ENCODE measurements at regions not wholly inside any gene's neighbourhood (a gene's known extent, or its start where the extent isn't known, plus 50 kb on each side); places are given as distances from the start of the nearest gene placed in this dataset.

- no peak for DNase-seq (ENCODE audit: low read depth)
Measured at GRCh38 chr4:176843710-176844109, 51.0 kb upstream of the VEGFC start.

DNA sequence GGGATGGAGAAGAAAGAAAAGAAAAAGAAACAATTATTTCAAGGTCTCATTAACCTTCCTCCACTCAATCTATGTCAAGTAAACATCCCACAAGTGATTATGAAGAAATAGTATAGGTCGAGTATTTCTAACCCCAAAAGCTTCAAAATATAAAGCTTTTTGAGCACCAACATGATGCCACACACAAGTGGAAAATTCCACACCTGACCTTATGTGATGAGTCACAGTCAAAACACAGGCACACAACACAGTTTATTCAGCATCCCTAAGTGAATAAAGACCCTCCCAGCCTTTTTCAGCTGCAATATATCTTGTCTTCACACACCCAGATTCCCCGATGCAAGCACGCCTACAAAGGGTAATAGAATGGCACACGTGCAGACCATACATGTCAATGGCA lies 51.7 kb upstream of the VEGFC start:
- DNase-seq (ENCODE audit: low read depth) = no peak

- DNase-seq (ENCODE audit: low read depth) = no peak
Measured at GRCh38 chr4:176845636-176846035, 52.9 kb upstream of the VEGFC start.

DNA sequence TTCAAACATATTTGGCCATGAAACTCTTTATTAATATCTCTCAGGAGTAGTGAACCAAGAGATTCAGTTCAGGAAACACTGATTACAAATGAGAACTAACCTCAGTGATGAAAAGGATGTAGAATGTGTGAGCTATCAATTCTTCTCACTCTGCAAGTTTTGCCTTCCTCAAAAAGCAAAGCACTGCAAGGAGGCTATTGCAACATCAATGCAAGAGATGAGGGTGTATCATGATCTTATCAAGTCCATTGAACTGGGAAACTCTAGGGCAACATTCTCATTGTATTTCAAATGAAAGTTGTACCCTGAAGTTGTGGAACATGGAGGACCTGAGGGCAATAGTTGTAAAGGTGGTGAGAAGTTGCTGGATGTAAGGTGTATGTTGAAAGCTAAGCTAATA lies 56.4 kb upstream of the VEGFC start:
- DNase-seq (ENCODE audit: low read depth) = no peak

GRCh38 chr4:176850436-176850835 lies 57.7 kb upstream of the VEGFC start:
- no peak for DNase-seq (ENCODE audit: low read depth)

- DNase-seq (ENCODE audit: low read depth) = no peak
Measured at GRCh38 chr4:176856421-176856820, 63.7 kb upstream of the VEGFC start.

- no peak for DNase-seq (ENCODE audit: low read depth)
Measured at GRCh38 chr4:176858839-176859238, 66.1 kb upstream of the VEGFC start.

- DNase-seq (ENCODE audit: low read depth) = no peak
Measured at GRCh38 chr4:176864238-176864637, 71.5 kb upstream of the VEGFC start.

- no peak for DNase-seq (ENCODE audit: low read depth)
Measured at GRCh38 chr4:176868676-176869075, 76.0 kb upstream of the VEGFC start.

- no peak for DNase-seq (ENCODE audit: low read depth)
Measured at GRCh38 chr4:176872461-176872860, 79.7 kb upstream of the VEGFC start.

DNA sequence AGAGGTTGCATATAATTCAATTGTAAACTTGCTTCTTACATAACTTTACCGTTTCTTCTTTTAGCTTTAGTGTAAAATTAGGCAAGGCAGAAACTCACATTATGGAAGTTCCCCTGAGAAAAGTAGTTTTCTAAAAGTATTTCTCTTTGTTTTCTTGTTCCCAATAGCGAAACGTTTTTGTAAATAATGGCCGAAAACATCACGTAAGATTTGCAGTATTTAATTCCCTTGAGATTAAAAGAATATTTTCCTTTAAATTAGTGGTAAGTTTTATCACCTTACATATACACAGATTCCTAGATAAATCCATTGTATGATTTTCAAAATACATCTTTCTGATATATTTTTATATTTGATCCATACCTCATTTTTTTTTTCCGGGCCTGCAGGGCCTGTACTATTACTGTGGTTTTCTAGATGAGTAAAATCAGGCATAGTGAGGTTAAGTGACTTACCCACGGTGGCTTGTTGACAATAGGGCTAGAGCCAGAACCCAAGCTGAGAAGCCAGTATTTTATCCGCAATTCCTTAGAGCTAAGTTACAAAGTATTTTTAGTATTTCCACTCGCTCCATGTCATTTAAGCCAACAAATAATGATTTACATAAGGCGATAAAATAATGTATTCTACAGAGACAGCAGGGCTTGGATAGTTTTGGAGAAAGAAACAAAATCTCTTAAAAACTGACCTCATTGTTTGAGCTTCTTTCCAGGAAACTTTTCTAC lies 82.2 kb upstream of the VEGFC start:
- DNase-seq (ENCODE audit: low read depth) = no peak

- DNase-seq (ENCODE audit: low read depth) = no peak
Measured at GRCh38 chr4:176875446-176875930, 82.8 kb upstream of the VEGFC start.

GRCh38 chr4:176879380-176880116 lies 86.8 kb upstream of the VEGFC start:
- no peak for DNase-seq (ENCODE audit: low read depth)

DNA sequence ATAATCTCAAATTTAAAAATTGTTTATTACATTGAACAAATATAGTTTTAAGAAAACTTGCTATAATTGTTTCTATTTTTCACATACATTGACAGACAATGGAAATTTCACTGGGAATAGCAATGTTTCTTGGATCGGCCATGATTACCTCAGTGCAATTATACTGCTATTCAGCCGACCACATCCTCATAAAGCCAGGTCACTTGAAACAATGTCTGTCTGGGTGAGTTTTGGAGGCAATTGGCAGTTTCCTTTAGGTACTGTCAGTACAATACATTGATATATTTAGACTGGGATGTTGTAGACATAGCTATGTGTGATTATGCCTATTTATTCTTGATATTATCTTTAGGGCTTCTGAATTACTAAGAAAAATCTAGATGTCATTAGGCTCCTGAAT lies 89.5 kb upstream of the VEGFC start:
- no peak for DNase-seq (ENCODE audit: low read depth)

DNA sequence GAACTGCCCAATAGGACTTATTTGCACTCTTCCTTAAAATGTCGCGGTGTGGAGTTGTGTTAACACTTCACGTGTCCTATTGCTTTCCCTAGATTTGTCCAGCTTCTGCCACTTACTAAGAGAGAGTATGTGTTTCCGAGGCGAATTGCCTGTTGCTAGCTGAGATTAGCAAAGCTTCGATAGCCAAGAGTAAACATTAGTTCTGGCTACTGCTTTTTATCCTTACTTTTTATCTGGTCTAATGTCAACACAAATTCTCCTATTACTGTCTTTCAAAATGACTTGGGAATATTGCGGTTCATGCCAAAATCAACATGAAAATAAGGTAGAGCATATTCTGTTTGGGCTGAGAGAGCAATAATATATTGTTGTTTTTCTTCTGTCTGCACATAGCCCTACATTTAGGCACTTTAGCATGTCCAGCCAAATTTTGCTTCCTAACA lies 90.4 kb upstream of the VEGFC start:
- no peak for DNase-seq (ENCODE audit: low read depth)

GRCh38 chr4:176883681-176884418 lies 91.1 kb upstream of the VEGFC start:
- DNase-seq (ENCODE audit: low read depth) = peak; percentile 56

GRCh38 chr4:176885224-176885623 lies 92.5 kb upstream of the VEGFC start:
- no peak for DNase-seq (ENCODE audit: low read depth)

- no peak for DNase-seq (ENCODE audit: low read depth)
Measured at GRCh38 chr4:176886135-176886534, 93.4 kb upstream of the VEGFC start.

DNA sequence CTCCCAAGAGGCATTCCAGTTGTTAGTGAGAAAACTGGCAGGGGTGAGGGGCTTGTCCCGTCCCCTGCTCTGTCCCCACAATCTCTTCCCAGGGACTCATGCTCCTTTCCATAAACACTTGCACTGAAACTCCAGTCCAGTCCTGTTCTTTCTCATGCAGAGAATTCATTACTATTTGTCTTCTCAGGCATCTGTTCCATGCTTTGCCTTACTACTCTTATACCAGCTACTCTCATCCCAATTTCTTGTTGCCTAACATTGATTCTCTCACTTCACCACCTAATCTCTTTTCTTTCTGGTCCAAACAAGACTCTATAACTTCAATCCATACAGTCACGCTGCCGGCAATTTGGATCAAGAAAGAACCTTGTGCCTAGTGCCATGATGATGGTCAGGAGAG lies 97.1 kb upstream of the VEGFC start:
- DNase-seq (ENCODE audit: low read depth) = no peak

- no peak for DNase-seq (ENCODE audit: low read depth)
Measured at GRCh38 chr4:176894498-176894897, 101.8 kb upstream of the VEGFC start.

DNA sequence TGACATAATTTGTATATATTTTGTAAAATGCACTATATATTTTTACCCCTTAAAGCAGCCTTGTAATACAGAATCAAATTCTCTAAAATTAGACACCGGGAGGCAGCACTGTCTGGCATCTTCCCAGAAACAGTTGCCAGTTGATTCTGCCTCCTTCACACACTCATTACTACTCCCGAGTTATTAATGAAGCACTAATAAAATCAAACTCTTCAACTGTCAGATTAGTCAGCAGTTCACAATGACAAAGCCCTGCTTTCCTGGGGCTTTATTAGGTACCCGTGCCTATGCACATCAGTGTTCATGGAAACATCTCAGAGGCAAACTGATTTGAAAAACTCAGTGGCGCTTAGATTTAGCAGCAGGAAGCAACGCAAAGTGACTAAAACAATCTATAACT lies 103.5 kb upstream of the VEGFC start:
- DNase-seq (ENCODE audit: low read depth) = no peak

DNA sequence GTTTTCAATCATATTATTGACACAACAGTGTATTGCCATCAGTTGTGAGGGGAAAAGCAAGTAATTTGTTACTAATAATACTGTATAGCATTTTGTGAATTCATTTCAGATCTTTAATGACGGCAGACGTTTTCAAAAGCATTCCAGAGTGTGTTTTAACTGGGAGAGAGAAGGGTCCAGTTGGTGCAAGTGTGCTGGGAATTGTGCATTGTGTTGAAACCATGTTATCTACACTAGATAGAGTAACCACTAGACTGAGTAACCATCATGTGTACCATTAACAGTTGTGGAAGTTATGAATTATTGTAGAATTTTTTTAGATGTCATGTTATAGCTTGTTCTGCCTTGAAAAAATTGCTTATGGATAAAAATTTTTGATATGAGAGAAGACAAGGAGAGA lies 104.5 kb upstream of the VEGFC start:
- no peak for DNase-seq (ENCODE audit: low read depth)

DNA sequence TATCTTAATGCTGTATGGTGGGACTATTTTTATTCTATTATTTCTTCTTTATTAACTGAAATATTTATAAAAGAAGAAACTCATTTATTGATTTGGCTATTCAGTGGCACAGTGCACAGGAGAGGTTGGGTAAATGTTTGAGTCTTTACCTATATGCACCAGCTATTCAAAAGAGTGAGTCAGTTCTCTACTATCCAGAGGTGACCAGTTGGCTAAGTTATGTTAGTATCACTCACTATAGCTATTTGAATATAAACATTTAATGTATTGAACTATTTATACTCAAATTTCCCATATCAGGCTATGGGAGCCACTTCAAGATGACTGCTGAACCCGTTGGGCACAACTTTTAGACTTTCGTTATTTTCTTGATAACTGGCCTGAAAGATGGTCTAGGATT lies 106.1 kb upstream of the VEGFC start:
- no peak for DNase-seq (ENCODE audit: low read depth)
